ENCODE measurements at regions not wholly inside any gene's neighbourhood (a gene's known extent, or its start where the extent isn't known, plus 50 kb on each side); places are given as distances from the start of the nearest gene placed in this dataset.

- TF ChIP-seq ETS1 (IDR thresholded peaks at IDR 0.05) (no peak), ZNF331 (CRISPR knock-in tag; IDR thresholded peaks at IDR 0.05; ENCODE audit: low read depth) (no peak), NANOG (IDR thresholded peaks at IDR 0.05; ENCODE audit: borderline replicate concordance) (no peak), POLR2AphosphoS5 (IDR thresholded peaks at IDR 0.05; ENCODE audit: low read depth) (no peak), EZH2 (IDR thresholded peaks at IDR 0.05; ENCODE audit: low read depth, unreplicated experiment) (no peak), CREB1 (CRISPR knock-in tag; IDR thresholded peaks at IDR 0.05; ENCODE audit: low read depth) (no peak), STAT1 (IDR thresholded peaks at IDR 0.05; ENCODE audit: unreplicated experiment) (no peak)
Observed at GRCh38 chr10:109783286-109783685, 140.0 kb downstream of the XPNPEP1 start (continued).

DNA sequence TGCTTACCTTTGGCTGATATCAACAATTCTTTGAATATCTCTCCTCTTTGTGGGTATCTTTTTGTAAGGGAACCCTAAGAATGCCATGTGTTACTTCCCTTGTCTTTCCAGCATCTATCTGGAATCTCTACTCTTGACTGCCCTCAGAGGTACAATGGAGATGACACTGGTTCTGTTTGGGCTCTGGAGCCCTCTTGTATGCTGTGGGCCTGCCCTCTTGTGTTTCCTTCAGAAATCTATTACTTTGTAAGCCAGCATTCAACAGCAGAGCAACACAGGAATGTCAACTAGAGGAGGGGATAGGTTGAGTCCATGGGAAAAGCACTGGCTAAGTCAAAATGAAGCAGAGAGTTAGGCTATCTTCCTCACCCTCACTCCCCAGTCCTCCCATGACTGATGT is 142.3 kb downstream of the XPNPEP1 start:
- no peaks in the 10 kb centered on the region for H4K20me1 ChIP-seq (replicated peaks; ENCODE audit: insufficient read depth)
- no peaks in the 10 kb centered on the region for H3K36me3 Mint-ChIP-seq (ENCODE audit: low read depth)
- H3K9me3 Mint-ChIP-seq = no peaks in the 10 kb centered on the region
- 0 out of 2 replicates have a peak overlapping the region, but pooled peaks have one; percentile 61 for H3K4me2 ChIP-seq
- no peaks in the 10 kb centered on the region for H3F3A ChIP-seq (replicated peaks; ENCODE audit: low read depth)
- H3K36me3 ChIP-seq (ENCODE audit: insufficient read depth) = no peaks in the 10 kb centered on the region
- peak; percentile 70 for ATAC-seq
- H3K4me1 ChIP-seq (ENCODE audit: insufficient read depth) = peaks cover 23% of the 10 kb centered on the region
- peak; percentile 57 for DNase-seq (ENCODE audit: low spot score)
- no peaks in the 10 kb centered on the region for H3K27me3 ChIP-seq (ENCODE audit: insufficient read depth)
- H3K27ac ChIP-seq (ENCODE audit: low read depth) = no peak overlapping the region
- peaks cover 13% of the 10 kb centered on the region for H3K9me2 ChIP-seq (ENCODE audit: insufficient read depth)
- H2AFZ ChIP-seq = no peak overlapping the region
- H3K4me3 Mint-ChIP-seq = no peak overlapping the region
- H3K79me2 ChIP-seq (replicated peaks; ENCODE audit: insufficient read depth) = no peaks in the 10 kb centered on the region
- peaks cover 4% of the 10 kb centered on the region for H3K27me3 Mint-ChIP-seq (ENCODE audit: insufficient read depth, low read depth, poor library complexity)
- no peak overlapping the region for H3K27ac Mint-ChIP-seq
- H3K4me3 ChIP-seq = no peak overlapping the region
- H3K4me1 Mint-ChIP-seq = peaks cover 25% of the 10 kb centered on the region
- TF ChIP-seq, protein P1, sequence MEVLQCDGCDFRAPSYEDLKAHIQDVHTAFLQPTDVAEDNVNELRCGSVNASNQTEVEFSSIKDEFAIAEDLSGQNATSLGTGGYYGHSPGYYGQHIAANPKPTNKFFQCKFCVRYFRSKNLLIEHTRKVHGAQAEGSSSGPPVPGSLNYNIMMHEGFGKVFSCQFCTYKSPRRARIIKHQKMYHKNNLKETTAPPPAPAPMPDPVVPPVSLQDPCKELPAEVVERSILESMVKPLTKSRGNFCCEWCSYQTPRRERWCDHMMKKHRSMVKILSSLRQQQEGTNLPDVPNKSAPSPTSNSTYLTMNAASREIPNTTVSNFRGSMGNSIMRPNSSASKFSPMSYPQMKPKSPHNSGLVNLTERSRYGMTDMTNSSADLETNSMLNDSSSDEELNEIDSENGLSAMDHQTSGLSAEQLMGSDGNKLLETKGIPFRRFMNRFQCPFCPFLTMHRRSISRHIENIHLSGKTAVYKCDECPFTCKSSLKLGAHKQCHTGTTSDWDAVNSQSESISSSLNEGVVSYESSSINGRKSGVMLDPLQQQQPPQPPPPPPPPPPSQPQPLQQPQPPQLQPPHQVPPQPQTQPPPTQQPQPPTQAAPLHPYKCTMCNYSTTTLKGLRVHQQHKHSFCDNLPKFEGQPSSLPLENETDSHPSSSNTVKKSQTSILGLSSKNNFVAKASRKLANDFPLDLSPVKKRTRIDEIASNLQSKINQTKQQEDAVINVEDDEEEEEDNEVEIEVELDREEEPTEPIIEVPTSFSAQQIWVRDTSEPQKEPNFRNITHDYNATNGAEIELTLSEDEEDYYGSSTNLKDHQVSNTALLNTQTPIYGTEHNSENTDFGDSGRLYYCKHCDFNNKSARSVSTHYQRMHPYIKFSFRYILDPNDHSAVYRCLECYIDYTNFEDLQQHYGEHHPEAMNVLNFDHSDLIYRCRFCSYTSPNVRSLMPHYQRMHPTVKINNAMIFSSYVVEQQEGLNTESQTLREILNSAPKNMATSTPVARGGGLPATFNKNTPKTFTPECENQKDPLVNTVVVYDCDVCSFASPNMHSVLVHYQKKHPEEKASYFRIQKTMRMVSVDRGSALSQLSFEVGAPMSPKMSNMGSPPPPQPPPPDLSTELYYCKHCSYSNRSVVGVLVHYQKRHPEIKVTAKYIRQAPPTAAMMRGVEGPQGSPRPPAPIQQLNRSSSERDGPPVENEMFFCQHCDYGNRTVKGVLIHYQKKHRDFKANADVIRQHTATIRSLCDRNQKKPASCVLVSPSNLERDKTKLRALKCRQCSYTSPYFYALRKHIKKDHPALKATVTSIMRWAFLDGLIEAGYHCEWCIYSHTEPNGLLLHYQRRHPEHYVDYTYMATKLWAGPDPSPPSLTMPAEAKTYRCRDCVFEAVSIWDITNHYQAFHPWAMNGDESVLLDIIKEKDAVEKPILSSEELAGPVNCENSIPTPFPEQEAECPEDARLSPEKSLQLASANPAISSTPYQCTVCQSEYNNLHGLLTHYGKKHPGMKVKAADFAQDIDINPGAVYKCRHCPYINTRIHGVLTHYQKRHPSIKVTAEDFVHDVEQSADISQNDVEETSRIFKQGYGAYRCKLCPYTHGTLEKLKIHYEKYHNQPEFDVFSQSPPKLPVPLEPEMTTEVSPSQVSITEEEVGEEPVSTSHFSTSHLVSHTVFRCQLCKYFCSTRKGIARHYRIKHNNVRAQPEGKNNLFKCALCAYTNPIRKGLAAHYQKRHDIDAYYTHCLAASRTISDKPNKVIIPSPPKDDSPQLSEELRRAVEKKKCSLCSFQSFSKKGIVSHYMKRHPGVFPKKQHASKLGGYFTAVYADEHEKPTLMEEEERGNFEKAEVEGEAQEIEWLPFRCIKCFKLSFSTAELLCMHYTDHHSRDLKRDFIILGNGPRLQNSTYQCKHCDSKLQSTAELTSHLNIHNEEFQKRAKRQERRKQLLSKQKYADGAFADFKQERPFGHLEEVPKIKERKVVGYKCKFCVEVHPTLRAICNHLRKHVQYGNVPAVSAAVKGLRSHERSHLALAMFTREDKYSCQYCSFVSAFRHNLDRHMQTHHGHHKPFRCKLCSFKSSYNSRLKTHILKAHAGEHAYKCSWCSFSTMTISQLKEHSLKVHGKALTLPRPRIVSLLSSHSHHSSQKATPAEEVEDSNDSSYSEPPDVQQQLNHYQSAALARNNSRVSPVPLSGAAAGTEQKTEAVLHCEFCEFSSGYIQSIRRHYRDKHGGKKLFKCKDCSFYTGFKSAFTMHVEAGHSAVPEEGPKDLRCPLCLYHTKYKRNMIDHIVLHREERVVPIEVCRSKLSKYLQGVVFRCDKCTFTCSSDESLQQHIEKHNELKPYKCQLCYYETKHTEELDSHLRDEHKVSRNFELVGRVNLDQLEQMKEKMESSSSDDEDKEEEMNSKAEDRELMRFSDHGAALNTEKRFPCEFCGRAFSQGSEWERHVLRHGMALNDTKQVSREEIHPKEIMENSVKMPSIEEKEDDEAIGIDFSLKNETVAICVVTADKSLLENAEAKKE (CRISPR knock-in tag; IDR thresholded peaks at IDR 0.05) = 0 out of 2 replicates have a peak, but pooled peaks have one; percentile 12
- TF ChIP-seq EZH2phosphoT487 (IDR thresholded peaks at IDR 0.05; ENCODE audit: unreplicated experiment) (no peak), CTCF (conservative IDR thresholded peaks at IDR 0.05; ENCODE audit: low read depth in 2 of 2) (peak; percentile 38 to 46; a peak in 3 of 4 replicates)

Measured in GM23338 (cell line).